ENCODE measurements at regions not wholly inside any gene's neighbourhood (a gene's known extent, or its start where the extent isn't known, plus 50 kb on each side); places are given as distances from the start of the nearest gene placed in this dataset.

GRCh38 chr12:111130336-111130735 is 210.0 kb upstream of the MYL2 start (continued):
- no peak for TF ChIP-seq CTCF (conservative IDR thresholded peaks at IDR 0.05; ENCODE audit: low read depth in 2 of 2)
- TF ChIP-seq NANOG (IDR thresholded peaks at IDR 0.05; ENCODE audit: borderline replicate concordance): no peak
- no peak for TF ChIP-seq POLR2AphosphoS5 (IDR thresholded peaks at IDR 0.05; ENCODE audit: low read depth)
- no peak for TF ChIP-seq EZH2phosphoT487 (IDR thresholded peaks at IDR 0.05; ENCODE audit: unreplicated experiment)

- no peak for DNase-seq (ENCODE audit: low spot score)
- no peaks in the 10 kb centered on the region for H3K36me3 ChIP-seq (ENCODE audit: insufficient read depth)
- no peak for ATAC-seq
Observed at GRCh38 chr12:111129149-111129767, 208.9 kb upstream of the MYL2 start.

More at GRCh38 chr12:111129149-111129767, 208.9 kb upstream of the MYL2 start:
- Histone ChIP-seq H3K9me2 (ENCODE audit: insufficient read depth) (no peaks in the 10 kb centered on the region), H3K4me2 (no peak overlapping the region), H3K79me2 (replicated peaks; ENCODE audit: insufficient read depth) (no peaks in the 10 kb centered on the region), H3F3A (replicated peaks; ENCODE audit: low read depth) (no peaks in the 10 kb centered on the region), H3K27me3 (ENCODE audit: insufficient read depth) (no peaks in the 10 kb centered on the region), H3K27ac (ENCODE audit: low read depth) (no peak overlapping the region), H3K4me1 (ENCODE audit: insufficient read depth) (no peaks in the 10 kb centered on the region), H4K20me1 (replicated peaks; ENCODE audit: insufficient read depth) (no peaks in the 10 kb centered on the region; the same call in 1 of the 2 replicates), H2AFZ (no peak overlapping the region), H3K4me3 (no peak overlapping the region)
- Mint-ChIP-seq H3K27me3 (ENCODE audit: insufficient read depth, low read depth, poor library complexity) (peaks cover 1% of the 10 kb centered on the region), H3K4me3 (no peak overlapping the region), H3K27ac (no peak overlapping the region), H3K36me3 (ENCODE audit: low read depth) (peaks cover 21% of the 10 kb centered on the region), H3K9me3 (peaks cover 35% of the 10 kb centered on the region), H3K4me1 (no peaks in the 10 kb centered on the region)
- no peak for TF ChIP-seq ZNF331 (CRISPR knock-in tag; IDR thresholded peaks at IDR 0.05; ENCODE audit: low read depth)
- TF ChIP-seq CTCF (conservative IDR thresholded peaks at IDR 0.05; ENCODE audit: low read depth in 2 of 2): no peak
- no peak for TF ChIP-seq STAT1 (IDR thresholded peaks at IDR 0.05; ENCODE audit: unreplicated experiment)
- TF ChIP-seq ZNF462 (CRISPR knock-in tag; IDR thresholded peaks at IDR 0.05): no peak
